Cardiac fibroblast (primary cell): ENCODE measurements at regions not wholly inside any gene's neighbourhood (a gene's known extent, or its start where the extent isn't known, plus 50 kb on each side); places are given as distances from the start of the nearest gene placed in this dataset.

ENCODE experiments used
- DNase-seq, 2 donors: peaks; one replicate each; pipeline versions ENCODE4 v3.0.0 to v3.0.0-alpha.2; 2010; ENCODE audit warnings: low read depth in 2 of 2
- H3K4me3 ChIP-seq, 2 donors: replicated peaks in 1 of 2; 1 replicate in 1 of 2; 2 replicates in 1 of 2; pipeline ENCODE4 v1.5.1; 2011; ENCODE audit warnings: low read depth in 2 of 2, low read length in 2 of 2, mild to moderate bottlenecking in 2 of 2, moderate library complexity in 1 of 2
- TF ChIP-seq, protein P1 (sequence below): IDR thresholded peaks from one replicate; pipeline ENCODE4 v1.5.1; 2011; ENCODE audit warnings: low read depth, mild to moderate bottlenecking, low read length, inconsistent platforms

DNA sequence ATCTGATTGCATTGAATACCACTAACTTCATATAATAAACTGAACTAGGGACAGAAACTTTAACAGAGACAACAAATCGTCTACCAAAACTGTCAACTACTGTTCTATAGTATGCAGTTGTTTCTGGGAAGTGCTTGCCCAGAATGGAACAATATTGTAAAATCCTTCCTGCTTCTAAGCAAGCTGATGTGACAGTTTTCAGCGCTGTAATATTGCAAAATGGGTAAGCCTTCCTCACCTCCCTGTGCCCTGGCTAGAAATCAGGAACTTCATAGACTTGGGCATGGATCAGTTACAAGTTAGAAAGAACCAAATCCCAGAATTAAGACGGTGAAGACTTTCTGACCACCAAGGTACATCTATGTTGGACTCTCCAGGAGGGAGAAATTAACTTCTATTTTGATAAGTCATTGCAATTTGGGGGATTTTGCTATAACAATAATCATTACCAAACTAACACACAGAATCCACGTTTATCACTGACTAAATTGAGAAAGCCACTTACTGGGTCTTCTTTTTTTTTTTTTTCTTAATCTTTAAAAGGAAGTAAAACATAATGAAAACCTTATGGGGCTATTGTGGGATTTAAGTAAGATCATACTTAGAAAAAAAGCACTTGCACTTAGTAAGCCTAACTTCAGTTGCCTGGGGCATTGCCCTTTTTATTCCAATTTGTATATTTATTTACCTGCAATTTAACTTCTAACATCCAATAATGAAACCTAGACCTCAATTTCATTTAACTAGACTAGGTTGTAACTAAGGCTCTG lies 261.5 kb downstream of the TRIB2 start:
- DNase-seq = no peak
- TF ChIP-seq, protein P1, sequence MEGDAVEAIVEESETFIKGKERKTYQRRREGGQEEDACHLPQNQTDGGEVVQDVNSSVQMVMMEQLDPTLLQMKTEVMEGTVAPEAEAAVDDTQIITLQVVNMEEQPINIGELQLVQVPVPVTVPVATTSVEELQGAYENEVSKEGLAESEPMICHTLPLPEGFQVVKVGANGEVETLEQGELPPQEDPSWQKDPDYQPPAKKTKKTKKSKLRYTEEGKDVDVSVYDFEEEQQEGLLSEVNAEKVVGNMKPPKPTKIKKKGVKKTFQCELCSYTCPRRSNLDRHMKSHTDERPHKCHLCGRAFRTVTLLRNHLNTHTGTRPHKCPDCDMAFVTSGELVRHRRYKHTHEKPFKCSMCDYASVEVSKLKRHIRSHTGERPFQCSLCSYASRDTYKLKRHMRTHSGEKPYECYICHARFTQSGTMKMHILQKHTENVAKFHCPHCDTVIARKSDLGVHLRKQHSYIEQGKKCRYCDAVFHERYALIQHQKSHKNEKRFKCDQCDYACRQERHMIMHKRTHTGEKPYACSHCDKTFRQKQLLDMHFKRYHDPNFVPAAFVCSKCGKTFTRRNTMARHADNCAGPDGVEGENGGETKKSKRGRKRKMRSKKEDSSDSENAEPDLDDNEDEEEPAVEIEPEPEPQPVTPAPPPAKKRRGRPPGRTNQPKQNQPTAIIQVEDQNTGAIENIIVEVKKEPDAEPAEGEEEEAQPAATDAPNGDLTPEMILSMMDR = no peak
- H3K4me3 ChIP-seq = no peak overlapping the region

DNA sequence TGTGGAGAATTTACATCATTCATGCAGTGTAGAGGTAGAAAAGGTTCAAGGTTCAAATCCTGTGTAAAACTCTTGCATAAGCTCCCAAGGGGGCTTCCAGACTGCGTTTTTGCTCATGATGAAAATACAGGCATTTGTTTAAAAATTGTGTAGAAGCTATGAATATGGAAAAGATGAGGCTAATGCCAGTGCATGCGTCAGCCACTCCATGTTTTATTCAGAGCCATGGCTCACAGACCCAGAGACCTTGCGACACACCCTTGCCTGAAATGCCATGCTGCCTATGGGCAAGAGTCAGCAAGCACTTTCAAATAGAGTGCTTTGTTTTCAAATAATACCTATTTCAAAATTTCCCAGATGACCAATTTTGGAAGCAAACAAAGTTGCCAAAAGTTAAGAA lies 262.3 kb downstream of the TRIB2 start:
- TF ChIP-seq, protein P1 = no peak
- H3K4me3 ChIP-seq = no peak overlapping the region
- DNase-seq = no peak

DNA sequence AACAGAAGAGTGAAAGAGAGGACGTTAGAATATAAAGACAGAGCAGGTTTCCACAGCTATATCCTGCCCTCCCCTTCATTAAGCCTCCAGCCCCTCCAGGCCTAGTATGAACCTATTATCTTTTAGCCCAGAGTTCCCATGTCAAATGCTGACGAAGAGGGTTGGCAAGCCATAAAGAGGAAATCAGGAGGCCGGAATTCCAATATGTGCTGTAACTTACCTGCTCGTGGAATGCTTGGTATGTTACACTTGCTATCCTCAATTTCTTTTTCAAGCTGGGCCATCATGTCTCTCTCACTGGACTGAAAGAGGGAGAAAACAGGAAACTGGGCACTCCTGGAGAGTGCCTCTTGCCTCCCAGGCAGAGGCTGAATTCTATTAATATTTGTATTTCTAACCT lies 264.1 kb downstream of the TRIB2 start:
- DNase-seq = no peak
- H3K4me3 ChIP-seq = no peak overlapping the region
- TF ChIP-seq, protein P1 = no peak

DNA sequence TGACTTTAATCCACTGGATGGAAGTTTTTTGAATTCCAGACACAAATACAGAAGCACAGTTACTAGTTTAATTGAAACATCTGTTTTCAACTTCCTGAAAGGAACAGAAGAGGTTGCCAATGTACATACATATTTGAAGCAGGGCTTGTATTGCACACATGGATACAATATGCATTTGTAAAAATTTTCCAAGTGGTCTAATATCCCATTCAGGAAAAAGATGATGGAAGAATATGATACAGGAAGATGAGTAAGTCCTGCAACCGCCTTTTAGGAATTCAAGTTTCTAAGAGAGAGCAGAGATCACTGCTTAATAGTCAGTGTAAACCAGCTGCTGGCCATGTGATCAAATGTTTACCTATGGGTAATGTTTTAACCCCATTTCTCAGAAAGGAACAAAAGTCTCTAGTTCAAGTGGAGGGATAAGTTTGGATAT lies 265.4 kb downstream of the TRIB2 start:
- peak; percentile 32 to 36 for DNase-seq
- H3K4me3 ChIP-seq = no peak overlapping the region
- TF ChIP-seq, protein P1 = no peak

DNA sequence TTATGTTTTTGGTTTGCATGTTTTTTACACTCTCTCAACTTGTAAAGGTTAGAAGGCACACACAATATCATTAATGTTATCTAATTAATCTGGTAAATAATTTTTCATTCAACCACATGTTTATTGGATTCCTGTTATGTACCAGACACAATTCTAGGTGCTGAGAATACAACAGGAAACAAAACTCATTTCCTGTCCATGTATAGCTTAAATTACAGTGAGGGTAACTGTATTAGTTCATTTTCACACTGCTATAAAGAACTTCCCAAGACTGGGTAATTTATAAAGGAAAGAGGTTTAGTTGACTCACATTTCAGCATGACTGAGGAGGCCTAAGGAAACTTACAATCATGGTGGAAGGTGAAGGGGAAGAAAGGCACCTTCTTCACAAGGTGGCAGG lies 270.5 kb downstream of the TRIB2 start:
- no peak overlapping the region for H3K4me3 ChIP-seq
- TF ChIP-seq, protein P1 = no peak
- no peak for DNase-seq

DNA sequence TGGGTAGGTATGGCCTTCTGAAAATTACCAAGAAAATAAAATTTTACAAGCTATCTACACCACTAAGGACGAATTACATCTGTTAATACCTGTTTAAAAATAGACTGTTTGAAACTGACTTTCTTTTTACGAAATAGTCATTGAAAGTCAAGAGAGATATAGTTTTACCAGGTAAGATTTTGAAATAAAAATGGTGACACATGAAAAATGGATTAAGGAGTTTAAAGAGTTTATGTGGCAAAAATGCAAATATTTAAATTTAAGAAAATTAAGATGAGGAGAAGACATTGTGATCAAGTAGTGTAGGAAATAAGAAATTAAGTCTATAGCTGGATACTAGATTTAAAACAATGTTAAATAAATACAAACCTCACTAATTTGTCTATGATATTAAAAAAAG lies 271.5 kb downstream of the TRIB2 start:
- DNase-seq = no peak
- no peak overlapping the region for H3K4me3 ChIP-seq
- TF ChIP-seq, protein P1 = no peak

DNA sequence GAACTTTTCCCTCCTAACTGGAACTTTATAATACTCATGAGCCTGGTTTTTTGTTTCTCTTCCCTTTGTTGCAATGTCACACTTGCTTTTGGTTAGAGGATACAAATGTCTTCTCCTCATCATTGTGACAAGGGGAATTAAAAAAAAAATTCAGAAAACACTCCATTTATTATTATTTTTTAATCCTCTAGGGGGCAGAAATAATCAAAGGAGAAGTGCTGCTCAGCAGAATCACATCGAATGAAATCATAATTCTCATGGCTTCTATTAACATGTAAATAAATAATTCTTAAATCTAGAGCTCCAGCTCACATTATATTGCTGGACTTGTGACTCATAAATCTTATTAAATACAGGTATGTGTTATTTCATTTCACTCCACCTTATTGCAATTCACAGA lies 273.8 kb downstream of the TRIB2 start:
- peak; percentile 13 to 28 for DNase-seq
- no peak overlapping the region for H3K4me3 ChIP-seq
- TF ChIP-seq, protein P1 = peak; percentile 26
